RWPE1 (cell line): ENCODE measurements at regions not wholly inside any gene's neighbourhood (a gene's known extent, or its start where the extent isn't known, plus 50 kb on each side); places are given as distances from the start of the nearest gene placed in this dataset.
A peak's percentile ranks its signal among the peaks of the same experiment; 100 is the strongest.

Experiments
- CTCF ChIA-PET: fragments of 350-600 bp; sonication (Branson Sonifier 250); formaldehyde crosslinking; extraction: SDS; loops from one replicate; lab custom pipeline; 2021; lab: Yijun Ruan, JAX
- POLR2A ChIA-PET: fragments of 400-600 bp; formaldehyde crosslinking; extraction: SDS; loops from one replicate; lab custom pipeline; 2020; ENCODE audit warnings: antibody characterized with exemption; ENCODE audit not compliant: low non-redundant PET; lab: Yijun Ruan, JAX
- DNase-seq: peaks from one replicate; pipeline ENCODE4 v3.0.0; 2012; ENCODE audit warnings: low spot score
- H3K27ac ChIP-seq: fragments of 450-650 bp; 2 replicates; pipeline ENCODE4 v1.5.1; 2017
- CTCF ChIP-seq: fragments of 450-650 bp; conservative IDR thresholded peaks from 2 replicates; pipeline ENCODE4 v1.5.1; 2017; ENCODE audit warnings: low read depth, mild to moderate bottlenecking

GRCh38 chr18:8514409-8514808 is 94.8 kb upstream of the RAB12 start:
- POLR2A ChIA-PET, result no interaction called here
- TF ChIP-seq CTCF, result no peak
- DNase-seq, result no peak
- no peak overlapping the region for H3K27ac ChIP-seq
- CTCF ChIA-PET, result interaction anchor here (0.6 kb wide), 1 partner anchor 94 kb away, joined by 3 read pairs; no protein-coding TSS in a partner anchor

GRCh38 chr18:8515142-8515865 is 93.9 kb upstream of the RAB12 start:
- no peak for TF ChIP-seq CTCF
- CTCF ChIA-PET, result interaction anchor here (0.7 kb wide), 1 partner anchor 37 kb away, joined by 4 read pairs; no protein-coding TSS in a partner anchor
- POLR2A ChIA-PET, result no interaction called here
- no peak for DNase-seq
- H3K27ac ChIP-seq, result no peak overlapping the region

- H3K27ac ChIP-seq, result no peak overlapping the region
These were observed 92.6 kb upstream of the RAB12 start for GRCh38 chr18:8516371-8517250.

GRCh38 chr18:8517276-8517675 is 92.0 kb upstream of the RAB12 start:
- TF ChIP-seq CTCF, result no peak
- H3K27ac ChIP-seq, result no peak overlapping the region
- ChIA-PET CTCF (interaction anchor here (0.6 kb wide), 1 partner anchor 134 kb away, joined by 3 read pairs; no protein-coding TSS in a partner anchor), POLR2A (interaction anchor here (0.6 kb wide), 1 partner anchor 619 kb away, joined by 3 read pairs; no protein-coding TSS in a partner anchor)
- DNase-seq, result no peak

More at GRCh38 chr18:8516371-8517250, 92.6 kb upstream of the RAB12 start:
- peak; percentile 75 for DNase-seq
- ChIA-PET CTCF (interaction anchor here (0.6 kb wide), 1 partner anchor 133 kb away, joined by 3 read pairs; no protein-coding TSS in a partner anchor), POLR2A (no interaction called here)
- TF ChIP-seq CTCF, result no peak

- CTCF ChIA-PET, result interaction anchor here (0.6 kb wide), 1 partner anchor 129 kb away, joined by 3 read pairs; no protein-coding TSS in a partner anchor
- POLR2A ChIA-PET, result no interaction called here
- no peak for DNase-seq
- no peak overlapping the region for H3K27ac ChIP-seq
- no peak for TF ChIP-seq CTCF
These were observed 90.1 kb upstream of the RAB12 start for GRCh38 chr18:8519102-8519501.

GRCh38 chr18:8520266-8520665 is 89.0 kb upstream of the RAB12 start:
- no peak for TF ChIP-seq CTCF
- H3K27ac ChIP-seq, result no peak overlapping the region
- ChIA-PET CTCF (no interaction called here), POLR2A (no interaction called here)
- DNase-seq, result no peak
